NCI-H460 (cell line): ENCODE measurements at regions not wholly inside any gene's neighbourhood (a gene's known extent, or its start where the extent isn't known, plus 50 kb on each side); places are given as distances from the start of the nearest gene placed in this dataset.
"Not testable (repeated sequence)": the region's sequence is repeated elsewhere in the genome, so short reads cannot be mapped to it uniquely, and the experiment has no call there.

Experiments used
- DNase-seq: peaks from one replicate; pipeline ENCODE4 v3.0.0-alpha.2; 2016; ENCODE audit warnings: low read depth; ENCODE audit errors: extremely low read depth

- DNase-seq: no peak
These were observed 402.4 kb upstream of the NDST4 start for GRCh38 chr4:115515772-115516171.

- no peak for DNase-seq
These were observed 401.9 kb upstream of the NDST4 start for GRCh38 chr4:115515366-115515765.

DNA sequence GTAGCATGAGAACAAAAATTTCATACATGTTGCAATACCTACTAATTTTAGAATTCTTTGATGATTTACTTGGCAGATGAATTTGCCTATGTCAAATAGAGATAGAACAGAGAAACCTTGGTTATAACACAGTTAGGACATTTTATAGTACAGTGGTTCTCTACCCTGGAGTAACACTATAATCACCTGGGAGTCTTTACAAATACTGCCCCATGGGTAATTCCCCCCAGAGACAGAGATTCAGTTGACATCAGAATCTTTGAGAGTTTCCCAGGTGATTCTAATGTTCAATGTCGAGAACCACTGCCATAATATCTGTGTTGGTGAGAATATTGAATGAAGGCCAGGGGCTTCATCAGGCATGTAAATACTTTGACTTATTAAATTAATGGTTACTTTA is 401.3 kb upstream of the NDST4 start:
- DNase-seq: no peak

DNA sequence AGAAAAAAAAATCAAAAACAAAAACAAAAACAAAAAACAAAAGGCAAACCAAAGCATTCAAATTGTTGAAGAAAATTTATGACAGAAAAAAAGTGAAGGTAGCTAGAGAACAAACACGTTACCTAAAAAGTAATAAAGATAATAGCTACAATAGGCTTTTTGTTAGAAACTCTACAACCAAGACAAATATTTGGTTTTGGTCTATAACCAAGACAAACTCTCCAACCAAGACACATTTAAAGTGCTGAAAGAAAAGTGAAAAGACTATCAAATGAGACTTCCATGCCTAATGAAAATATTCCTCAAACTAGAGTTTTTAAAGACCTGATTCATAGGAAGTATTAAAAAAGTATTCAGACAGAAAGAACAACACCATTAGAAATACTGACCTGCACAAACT is 391.9 kb upstream of the NDST4 start:
- no peak for DNase-seq

GRCh38 chr4:115501656-115502055 is 388.2 kb upstream of the NDST4 start:
- no peak for DNase-seq

GRCh38 chr4:115493770-115494169 is 380.4 kb upstream of the NDST4 start:
- DNase-seq: not testable (repeated sequence)

GRCh38 chr4:115491686-115492085 is 378.3 kb upstream of the NDST4 start:
- no peak for DNase-seq

- DNase-seq: no peak
These were observed 375.9 kb upstream of the NDST4 start for GRCh38 chr4:115489279-115489678.

DNA sequence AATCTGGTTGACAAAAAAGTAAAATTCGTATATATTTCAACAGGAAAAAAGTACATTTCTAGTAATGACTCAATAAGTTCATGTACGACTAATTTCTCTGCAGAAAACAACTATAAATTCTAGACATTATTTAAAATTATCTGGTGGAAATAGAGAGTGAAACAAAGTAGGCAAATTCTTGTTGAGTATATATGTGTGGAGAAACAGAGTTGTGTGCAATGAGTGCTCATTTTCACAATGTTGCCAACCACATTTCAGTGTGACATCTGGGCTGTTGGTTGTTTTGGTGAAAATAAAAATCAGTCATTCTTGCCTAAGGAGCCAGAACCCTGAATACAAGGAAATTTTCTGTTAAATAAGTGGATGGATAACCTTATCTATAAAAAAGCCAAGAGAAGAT is 372.0 kb upstream of the NDST4 start:
- DNase-seq: no peak

DNA sequence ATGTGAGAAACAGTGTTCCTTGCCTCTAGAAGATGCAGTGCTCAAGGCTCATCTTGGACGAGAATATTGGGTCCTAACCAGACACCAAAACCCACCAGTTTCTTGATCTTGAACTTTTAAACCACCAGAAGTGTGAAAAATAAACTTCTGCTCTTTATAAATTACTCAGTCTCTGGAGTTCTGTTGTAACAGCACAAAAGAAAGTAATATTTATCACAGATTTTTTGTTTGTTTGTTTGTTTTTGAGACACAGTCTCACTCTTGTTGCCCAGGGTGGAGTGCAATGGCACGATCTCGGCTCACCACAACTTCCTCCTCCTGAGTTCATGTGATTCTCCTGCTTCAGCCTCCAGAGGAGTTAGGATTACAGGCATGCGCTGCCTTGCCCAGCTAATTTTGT is 371.1 kb upstream of the NDST4 start:
- DNase-seq: no peak

DNA sequence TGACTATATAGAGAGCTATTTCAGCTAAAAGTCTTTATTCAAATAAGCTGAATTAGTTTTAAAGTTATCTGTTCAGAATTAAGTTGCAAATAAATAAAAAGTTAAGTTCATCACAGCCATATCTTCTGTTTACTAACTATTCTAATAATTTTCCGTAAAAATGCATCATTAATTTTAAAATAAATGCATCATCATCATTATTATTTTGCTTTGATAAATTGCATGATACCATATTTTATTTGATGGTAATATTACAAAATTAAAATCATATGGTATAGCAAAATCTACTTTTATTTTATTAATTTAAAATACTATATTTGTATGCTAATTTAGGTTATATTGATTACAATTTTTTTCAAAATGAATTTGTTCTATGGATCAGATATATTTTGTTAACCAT is 357.3 kb upstream of the NDST4 start:
- no peak for DNase-seq

GRCh38 chr4:115459301-115459700 is 345.9 kb upstream of the NDST4 start:
- not testable (repeated sequence) for DNase-seq

GRCh38 chr4:115456231-115456630 is 342.8 kb upstream of the NDST4 start:
- DNase-seq: no peak

- DNase-seq: no peak
These were observed 340.8 kb upstream of the NDST4 start for GRCh38 chr4:115454228-115454627.

GRCh38 chr4:115453416-115453815 is 340.0 kb upstream of the NDST4 start:
- no peak for DNase-seq

DNA sequence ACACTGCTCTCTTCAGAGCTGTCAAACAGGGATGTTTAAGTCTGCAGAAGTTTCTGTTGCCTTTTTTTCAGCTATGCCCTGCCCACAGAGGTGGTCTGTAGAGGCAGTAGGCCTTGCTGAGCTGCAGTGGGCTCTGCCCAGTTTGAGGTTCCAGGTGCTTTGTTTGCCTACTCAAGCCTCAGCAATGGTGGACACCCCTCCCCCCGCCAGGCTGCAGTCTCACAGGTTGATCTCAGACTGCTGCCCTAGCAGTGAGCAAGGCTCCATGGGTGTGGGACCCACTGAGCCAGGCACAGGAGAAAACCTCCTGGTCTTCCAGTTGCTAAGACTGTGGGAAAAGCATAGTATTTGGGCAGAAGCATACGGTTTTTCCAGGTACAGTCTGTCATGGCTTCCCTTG is 338.8 kb upstream of the NDST4 start:
- not testable (repeated sequence) for DNase-seq

- no peak for DNase-seq
These were observed 324.3 kb upstream of the NDST4 start for GRCh38 chr4:115437739-115438138.

- no peak for DNase-seq
These were observed 320.1 kb upstream of the NDST4 start for GRCh38 chr4:115433491-115433890.

DNA sequence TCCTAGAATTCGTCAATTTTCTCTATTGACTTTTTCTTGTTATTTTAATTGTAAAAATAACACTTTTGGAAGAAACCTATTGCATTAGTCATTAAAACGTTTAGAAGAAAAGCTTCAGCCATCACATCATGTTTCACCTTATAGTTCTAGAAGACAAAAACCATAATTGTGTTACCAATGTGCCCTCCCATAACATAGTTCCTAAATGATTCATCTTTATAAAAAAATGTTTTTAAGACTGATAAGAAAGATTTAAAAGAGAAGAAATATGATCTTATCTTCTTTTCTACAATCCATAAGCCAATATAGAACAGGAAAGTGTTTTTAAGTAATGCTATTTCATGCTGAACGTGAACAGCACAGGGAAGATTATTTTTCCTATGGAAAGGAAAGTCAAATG is 316.6 kb upstream of the NDST4 start:
- DNase-seq: no peak

GRCh38 chr4:115428455-115428854 is 315.0 kb upstream of the NDST4 start:
- no peak for DNase-seq

GRCh38 chr4:115424852-115425251 is 311.4 kb upstream of the NDST4 start:
- no peak for DNase-seq

DNA sequence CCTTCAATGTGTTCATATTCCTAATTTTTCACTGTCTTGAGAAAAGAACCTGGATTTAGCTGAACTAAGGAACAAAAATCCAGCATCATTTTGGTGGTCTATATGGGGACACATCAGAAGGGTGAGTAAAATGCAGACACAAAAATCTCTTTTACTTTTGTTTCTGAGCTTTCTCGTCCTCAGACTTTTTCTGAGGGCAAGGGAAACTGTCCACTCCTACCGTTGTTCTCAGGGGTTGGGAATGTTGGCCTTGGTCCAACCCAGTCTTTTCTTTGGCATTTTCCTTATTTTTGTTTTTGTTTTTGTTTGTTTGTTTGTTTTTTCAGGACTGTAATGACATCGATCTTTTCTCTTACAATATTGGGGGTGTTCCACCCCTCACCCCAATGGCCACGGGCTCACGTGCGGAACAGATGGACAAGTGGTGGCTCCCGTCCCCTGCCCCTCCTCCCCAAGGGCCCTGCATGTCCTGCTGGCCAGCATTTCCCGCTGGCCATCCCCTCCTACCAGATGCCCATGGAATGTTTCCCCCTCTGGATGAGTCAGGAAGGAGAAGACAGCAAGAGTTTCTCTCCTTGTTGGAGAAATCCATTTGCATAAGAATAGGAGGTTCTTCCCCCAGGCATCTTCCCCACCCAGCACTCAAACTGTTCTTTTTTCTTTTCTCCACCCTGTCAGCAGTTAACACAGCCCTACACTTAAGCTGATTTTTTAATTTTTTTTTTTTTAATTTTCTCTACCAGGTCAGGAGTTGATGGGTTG is 305.4 kb upstream of the NDST4 start:
- no peak for DNase-seq

DNA sequence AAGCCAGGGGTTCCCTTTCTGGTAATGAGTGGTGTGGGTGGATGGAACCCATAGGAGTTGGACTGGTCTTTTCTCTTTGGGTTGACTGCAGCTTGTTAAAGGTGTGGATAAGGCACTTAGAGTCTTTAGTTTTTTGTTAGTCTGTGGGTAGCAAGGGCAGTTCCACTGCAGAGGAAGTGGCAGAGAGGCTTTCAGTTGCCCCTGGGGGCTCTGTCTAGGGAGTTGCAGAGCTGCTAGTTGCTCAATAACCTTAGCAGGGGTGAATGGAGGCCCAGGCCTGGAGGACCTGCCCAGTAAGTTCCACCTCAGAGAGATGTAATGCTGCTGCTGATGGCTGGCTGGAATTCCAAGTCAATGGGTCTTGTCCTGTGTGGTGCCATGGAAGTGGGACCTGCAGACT is 282.6 kb upstream of the NDST4 start:
- no peak for DNase-seq
